ENCODE measurements at regions not wholly inside any gene's neighbourhood (a gene's known extent, or its start where the extent isn't known, plus 50 kb on each side); places are given as distances from the start of the nearest gene placed in this dataset.

- CTCF ChIA-PET, result no interaction called here
- POLR2A ChIA-PET, result no interaction called here
Observed at GRCh38 chr20:6831461-6831860, 64.0 kb downstream of the BMP2 start.

- POLR2A ChIA-PET, result no interaction called here
Observed at GRCh38 chr20:6832811-6833210, 65.3 kb downstream of the BMP2 start.

GRCh38 chr20:6835609-6836008, 68.1 kb downstream of the BMP2 start:
- ChIA-PET POLR2A (no interaction called here), CTCF (no interaction called here)

More at GRCh38 chr20:6832811-6833210, 65.3 kb downstream of the BMP2 start:
- CTCF ChIA-PET, result no interaction called here

- POLR2A ChIA-PET, result no interaction called here
- CTCF ChIA-PET, result no interaction called here
Observed at GRCh38 chr20:6836821-6837374, 69.4 kb downstream of the BMP2 start.

- ChIA-PET CTCF (no interaction called here), POLR2A (no interaction called here)
Observed at GRCh38 chr20:6837730-6838129, 70.2 kb downstream of the BMP2 start.

- POLR2A ChIA-PET, result no interaction called here
- CTCF ChIA-PET, result no interaction called here
Observed at GRCh38 chr20:6838181-6838826, 70.8 kb downstream of the BMP2 start.

GRCh38 chr20:6841128-6841527, 73.6 kb downstream of the BMP2 start:
- ChIA-PET CTCF (no interaction called here), POLR2A (no interaction called here)

- ChIA-PET CTCF (no interaction called here), POLR2A (no interaction called here)
Observed at GRCh38 chr20:6845141-6845540, 77.7 kb downstream of the BMP2 start.

- ChIA-PET POLR2A (no interaction called here), CTCF (no interaction called here)
Observed at GRCh38 chr20:6848041-6848440, 80.6 kb downstream of the BMP2 start.

- ChIA-PET POLR2A (no interaction called here), CTCF (no interaction called here)
Observed at GRCh38 chr20:6848992-6849391, 81.5 kb downstream of the BMP2 start.

GRCh38 chr20:6851136-6851535, 83.7 kb downstream of the BMP2 start:
- ChIA-PET POLR2A (no interaction called here), CTCF (no interaction called here)

GRCh38 chr20:6852478-6852877, 85.0 kb downstream of the BMP2 start:
- CTCF ChIA-PET, result no interaction called here
- POLR2A ChIA-PET, result no interaction called here

- ChIA-PET CTCF (no interaction called here), POLR2A (no interaction called here)
Observed at GRCh38 chr20:6855104-6855503, 87.6 kb downstream of the BMP2 start.

GRCh38 chr20:6855796-6856195, 88.3 kb downstream of the BMP2 start:
- CTCF ChIA-PET, result no interaction called here
- POLR2A ChIA-PET, result no interaction called here

GRCh38 chr20:6857927-6858326, 90.4 kb downstream of the BMP2 start:
- CTCF ChIA-PET, result no interaction called here
- POLR2A ChIA-PET, result no interaction called here

- POLR2A ChIA-PET, result no interaction called here
- CTCF ChIA-PET, result no interaction called here
Observed at GRCh38 chr20:6863355-6863754, 95.9 kb downstream of the BMP2 start.

GRCh38 chr20:6863798-6864201, 96.3 kb downstream of the BMP2 start:
- ChIA-PET POLR2A (no interaction called here), CTCF (no interaction called here)

GRCh38 chr20:6864740-6865139, 97.3 kb downstream of the BMP2 start:
- ChIA-PET CTCF (no interaction called here), POLR2A (no interaction called here)

- POLR2A ChIA-PET, result no interaction called here
- CTCF ChIA-PET, result no interaction called here
Observed at GRCh38 chr20:6866741-6867140, 99.3 kb downstream of the BMP2 start.

- POLR2A ChIA-PET, result no interaction called here
Observed at GRCh38 chr20:6868861-6869260, 101.4 kb downstream of the BMP2 start.

GRCh38 chr20:6870559-6870958, 103.1 kb downstream of the BMP2 start:
- ChIA-PET CTCF (no interaction called here), POLR2A (no interaction called here)

More at GRCh38 chr20:6868861-6869260, 101.4 kb downstream of the BMP2 start:
- CTCF ChIA-PET, result no interaction called here

GRCh38 chr20:6877633-6878032, 110.1 kb downstream of the BMP2 start:
- POLR2A ChIA-PET, result no interaction called here
- CTCF ChIA-PET, result no interaction called here

Measured in activated CD8-positive, alpha-beta memory T cell treated with anti-CD3 and anti-CD28 coated beads for 36 hours (primary cell).